Hematopoietic multipotent progenitor cell (in vitro differentiated cells): ENCODE measurements at regions not wholly inside any gene's neighbourhood (a gene's known extent, or its start where the extent isn't known, plus 50 kb on each side); places are given as distances from the start of the nearest gene placed in this dataset.

Experiments used
- DNase-seq, 3 donors: peaks; one replicate each; pipeline ENCODE4 v3.0.0-alpha.2; 2011 to 2015; ENCODE audit warnings: low read depth in 2 of 3, low spot score in 2 of 3

DNA sequence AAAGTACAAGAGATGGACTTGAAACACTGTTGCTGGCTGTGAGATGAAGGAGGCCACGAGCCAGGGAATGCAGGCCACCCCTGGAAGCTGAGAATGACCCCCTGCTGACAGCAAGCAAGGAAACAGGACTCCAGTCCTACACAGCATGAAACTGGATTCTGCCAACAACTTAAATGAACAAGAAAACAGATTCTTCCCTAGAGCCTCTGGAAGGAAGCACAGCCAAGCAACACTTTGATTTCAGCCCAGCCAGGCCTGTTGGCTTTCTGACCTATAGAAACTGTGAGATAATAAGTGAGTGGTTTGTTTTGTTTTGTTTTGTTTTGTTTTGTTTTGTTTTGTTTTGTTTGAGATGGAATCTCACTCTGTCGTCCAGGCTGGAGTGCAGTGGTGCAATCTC, 105.3 kb upstream of the CACNA1A start:
- no peak for DNase-seq

DNA sequence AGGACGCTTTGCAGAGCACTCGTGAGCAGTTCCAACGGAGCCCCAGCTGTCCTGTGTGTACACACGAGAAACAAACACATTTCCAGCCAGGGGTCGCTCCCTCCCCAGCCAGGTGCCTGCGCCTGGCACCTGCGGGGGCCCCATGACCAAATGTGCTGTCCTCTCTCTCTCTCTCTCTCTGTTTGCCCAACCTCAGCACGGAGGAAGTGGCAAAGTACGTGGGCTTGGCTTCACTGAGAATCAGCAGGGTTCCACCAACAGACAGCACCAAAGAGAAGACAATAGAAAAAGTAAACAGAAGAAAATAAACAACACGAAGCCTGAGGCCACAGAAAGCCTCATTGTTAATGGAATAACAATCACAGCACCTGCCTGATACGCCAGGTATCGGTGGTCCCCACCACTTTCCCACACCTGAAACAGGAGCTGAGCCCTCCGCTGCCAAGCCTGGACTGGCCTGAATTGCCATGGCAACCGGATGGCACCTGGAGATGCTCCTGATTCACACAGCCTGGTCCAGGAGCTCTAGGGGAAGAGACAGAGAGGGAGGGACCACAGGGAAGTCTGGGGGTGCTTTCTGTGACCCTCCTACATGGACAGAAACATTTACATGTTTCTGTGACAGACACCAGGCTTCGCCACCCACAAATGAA, 103.9 kb upstream of the CACNA1A start:
- peak in 1 of 3 donors; percentile 9 for DNase-seq

DNA sequence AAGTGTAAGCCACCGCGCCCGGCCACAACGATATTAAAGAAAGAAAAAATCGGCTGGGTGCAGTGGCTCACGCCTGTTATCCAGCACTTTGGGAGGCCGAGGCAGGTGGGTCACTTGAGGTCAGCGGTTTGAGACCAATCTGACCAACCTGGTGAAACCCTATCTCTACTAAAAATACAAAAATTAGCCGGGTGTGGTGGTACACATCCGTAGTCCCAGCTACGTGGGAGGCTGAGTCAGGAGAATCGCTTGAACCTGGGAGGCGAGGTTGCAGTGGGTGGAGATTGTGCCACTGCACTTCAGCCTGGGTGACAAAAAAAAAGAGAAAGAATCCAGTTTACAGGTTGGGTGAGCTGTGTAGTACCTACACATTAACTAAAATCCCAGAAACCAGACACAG, 99.9 kb upstream of the CACNA1A start:
- no peak for DNase-seq

DNA sequence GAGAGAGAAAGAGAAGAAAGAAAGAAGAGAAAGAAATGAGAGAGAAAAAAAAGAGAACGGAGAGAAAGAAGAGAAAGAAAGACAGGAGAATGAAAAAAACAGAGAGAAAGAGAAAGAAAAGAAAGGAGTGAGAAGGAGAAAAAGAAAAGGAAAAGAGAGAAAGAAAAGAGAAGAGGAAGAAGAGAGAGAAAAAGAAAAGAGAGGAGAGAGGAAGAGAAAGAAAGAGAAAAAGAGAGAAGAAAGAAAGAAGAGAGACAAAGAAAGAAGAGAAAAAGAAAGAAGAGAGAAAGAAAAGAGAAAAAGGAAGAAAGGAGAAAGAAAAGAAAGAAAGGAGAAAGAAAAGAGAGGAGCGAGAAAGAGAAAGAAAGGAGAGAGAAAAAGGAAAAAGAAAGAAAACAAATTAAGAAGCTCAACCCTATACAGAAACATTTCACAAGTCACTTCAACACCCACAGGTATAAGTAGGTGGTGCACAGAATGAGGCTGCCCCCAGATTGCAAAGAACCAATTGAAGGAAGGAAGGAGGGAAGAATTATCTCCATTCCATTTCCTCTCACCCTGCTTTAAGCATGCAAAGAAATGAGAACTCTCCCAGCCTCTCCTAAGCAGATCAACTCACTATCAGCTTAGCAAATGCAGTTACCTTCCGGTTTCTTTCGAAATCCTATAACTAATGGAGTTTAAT, 98.8 kb upstream of the CACNA1A start:
- DNase-seq, result peak in 1 of 3 donors; percentile 7

DNA sequence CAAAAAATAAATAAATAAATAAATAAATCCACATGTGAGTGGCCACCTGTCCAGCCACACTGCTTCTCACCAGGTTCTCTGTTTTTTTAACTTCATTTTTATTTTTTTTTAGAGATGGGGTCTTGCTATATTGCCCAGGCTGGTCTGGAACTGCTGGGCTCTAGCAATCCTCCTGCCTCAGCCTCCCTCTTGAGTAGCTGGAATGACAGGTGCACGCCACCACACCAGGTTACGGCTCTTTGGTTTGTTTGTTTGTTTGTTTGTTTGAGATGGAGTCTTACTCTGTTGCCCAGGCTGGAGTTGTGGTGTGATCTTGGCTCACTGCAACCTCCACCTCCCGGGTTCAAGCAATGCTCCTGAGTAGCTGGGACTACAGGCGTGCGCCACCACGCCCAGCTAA, 94.5 kb upstream of the CACNA1A start:
- DNase-seq, result no peak

DNA sequence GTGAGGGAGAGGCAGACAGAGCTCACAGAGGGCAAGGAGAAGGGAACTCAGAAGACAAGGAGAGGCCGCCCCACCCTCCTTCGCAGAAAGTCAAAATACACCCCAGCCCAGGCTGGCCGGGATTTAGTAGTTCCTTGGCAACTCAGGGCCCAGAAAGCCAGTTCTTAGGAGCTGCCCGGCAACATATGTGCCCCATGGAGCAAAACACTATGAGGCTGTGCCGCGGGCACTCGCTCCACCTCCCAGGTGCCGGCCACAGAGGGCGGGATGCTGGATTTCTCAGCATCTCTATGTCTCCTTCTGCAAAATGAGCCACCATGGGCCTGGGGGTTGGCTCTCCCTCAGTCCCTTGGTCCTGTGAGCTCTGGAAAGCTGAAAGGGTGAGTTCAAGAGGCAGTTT, 93.8 kb upstream of the CACNA1A start:
- DNase-seq, result no peak

DNA sequence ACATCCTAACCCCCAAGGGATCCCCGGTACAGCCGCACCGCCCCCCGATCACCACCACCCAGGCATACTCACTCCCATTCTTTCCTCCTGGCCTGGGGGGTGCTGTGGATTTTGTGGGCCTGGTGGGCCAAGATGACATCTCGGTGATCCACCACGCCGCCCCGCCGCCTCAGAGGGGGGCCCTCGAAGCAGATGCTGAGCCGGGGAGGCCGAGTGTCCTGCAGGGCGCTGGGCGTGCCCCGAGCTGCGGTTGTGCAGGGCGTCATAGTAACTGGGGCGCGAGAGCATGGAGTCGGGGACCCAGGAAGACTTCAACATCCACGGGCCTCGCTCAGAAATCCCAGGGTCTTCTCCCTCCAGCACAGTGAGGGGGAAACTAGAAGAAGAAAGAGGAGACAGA, 93.4 kb upstream of the CACNA1A start:
- no peak for DNase-seq

DNA sequence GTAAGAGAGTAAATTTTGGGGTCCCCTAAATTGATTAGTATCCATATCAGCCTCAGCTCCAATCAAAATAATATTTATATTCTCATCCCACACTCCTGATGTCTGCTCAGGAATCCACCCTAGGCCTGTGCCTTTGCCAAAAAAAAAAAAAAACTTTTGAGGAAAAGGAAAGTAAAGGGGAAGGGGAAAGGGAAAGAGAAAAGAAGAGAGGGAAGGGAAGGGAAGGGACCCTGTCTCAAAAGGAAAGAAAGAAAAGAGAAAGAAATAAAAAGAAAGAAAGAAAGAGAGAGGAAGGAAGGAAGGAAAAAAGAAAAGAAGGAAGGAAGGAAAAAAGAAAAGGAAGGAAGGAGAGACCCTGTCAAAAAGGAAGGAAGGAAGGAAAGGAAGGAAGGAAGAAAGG, 91.8 kb upstream of the CACNA1A start:
- DNase-seq, result no peak

DNA sequence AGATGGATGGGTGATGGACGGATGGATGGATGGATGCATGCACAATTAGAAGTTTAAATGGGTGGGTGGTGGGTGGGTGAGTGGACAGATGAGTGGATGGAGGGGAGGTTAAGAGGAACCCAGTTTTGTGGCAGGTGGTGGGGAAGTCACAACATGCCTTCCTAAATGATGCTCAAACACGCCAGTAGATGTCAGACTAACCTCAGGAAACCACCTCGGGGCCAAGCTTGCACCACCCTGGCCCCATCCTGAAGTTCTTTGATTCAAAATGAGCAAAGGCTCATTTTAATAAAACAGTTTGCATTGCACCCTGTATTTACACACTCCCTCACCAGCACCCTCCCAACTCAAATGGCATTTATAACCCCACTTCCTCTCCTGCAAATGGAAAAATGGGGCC, 91.4 kb upstream of the CACNA1A start:
- peak; percentile 18 to 88 (median 67) for DNase-seq

DNA sequence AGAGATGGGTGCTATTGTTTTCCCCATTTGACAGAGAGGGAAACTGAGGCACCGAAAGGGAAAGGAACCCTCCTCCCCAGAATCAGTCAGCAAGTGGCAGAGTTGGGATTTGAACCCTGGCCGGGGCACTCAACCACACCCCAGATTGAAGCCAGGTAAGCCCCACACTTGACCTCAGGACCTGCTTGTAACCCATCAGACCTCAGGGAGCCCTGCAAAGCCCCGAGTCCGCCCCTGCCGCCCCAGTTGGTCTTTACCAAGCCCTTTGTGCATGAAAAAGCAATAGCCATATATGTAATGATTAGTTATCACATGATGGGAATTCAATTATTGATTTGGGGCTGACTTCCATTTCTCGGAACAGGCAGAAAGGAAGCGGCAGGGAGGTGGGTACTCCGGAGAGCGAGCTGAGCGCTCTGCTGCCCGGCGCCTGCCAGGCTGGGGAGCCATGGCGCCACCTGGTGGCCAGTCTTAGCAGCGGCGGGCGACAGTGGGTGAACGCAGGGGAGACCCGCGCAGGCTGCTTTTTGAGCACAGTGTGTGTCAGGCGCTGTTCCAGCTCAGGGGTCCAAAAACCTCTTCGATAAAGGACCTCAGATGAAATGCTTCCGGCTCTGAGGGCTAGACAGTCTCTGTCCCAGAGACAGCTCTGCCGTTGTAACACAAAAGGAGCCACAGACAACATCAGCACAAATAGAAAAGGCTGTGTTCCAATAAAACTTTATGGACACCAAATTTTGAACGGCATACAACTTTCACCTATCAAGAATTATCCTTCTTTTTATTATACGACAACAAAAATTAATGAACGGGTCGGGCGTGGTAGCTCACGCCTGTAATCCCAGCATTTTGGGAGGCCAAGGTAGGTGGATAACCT, 82.9 kb upstream of the CACNA1A start:
- DNase-seq, result peak; percentile 65 to 82 (median 71)

DNA sequence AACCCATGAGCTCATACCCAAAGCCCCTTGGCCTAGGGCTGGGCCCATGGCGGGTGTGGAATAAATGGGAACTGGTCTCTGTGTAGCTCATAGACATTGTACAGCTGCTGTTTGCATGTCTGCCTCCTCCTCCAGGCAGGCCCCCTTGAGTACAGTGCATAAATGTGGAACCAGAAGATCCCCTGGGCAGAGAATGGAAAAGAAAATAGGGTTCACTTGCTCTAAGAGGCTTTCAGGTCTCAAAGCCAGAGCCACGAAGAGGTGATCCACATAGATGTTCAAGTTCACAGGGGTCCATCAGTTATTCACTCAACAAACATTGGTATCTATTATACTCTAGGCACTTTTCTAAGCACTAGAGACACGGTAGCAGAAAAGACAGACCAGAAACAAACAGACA, 79.2 kb upstream of the CACNA1A start:
- no peak for DNase-seq

DNA sequence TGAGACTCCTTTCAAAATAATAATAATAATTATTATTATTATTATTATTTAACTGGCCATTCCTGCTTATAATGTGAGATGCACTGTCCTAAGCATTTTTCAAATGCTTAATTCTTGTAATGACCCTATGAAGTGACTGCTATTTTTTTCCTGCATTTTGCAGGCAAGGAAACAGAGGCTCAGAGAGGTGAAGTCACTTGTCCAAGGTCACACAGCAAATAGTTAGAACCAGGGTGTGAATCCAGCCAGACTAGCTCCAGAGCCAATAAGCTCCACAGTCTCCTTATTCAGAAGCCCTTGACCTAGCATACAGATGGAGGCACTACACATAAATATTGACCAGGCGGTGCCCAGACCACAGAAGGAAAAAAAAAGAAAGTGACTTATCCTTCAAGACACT, 77.5 kb upstream of the CACNA1A start:
- no peak for DNase-seq

DNA sequence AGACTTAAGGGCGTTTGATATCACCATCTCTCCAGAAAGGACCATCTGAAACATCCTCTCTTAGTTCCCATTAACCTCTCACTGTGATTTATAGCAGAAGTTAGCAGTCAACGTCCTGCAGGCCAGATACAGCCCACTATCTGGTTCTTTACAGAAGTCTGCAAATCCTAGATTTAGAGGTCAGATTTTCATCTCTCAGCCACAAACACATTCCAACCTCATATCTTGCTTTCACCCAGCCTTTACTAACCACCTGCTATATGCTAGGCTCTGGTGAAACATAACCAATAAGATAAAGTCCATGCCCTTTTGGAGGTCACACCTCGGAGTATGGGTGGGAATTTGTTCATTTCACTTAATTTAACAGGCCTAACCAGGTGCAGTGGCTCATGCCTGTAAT, 76.8 kb upstream of the CACNA1A start:
- peak in 2 of 3 donors; percentile 23 to 50 for DNase-seq

DNA sequence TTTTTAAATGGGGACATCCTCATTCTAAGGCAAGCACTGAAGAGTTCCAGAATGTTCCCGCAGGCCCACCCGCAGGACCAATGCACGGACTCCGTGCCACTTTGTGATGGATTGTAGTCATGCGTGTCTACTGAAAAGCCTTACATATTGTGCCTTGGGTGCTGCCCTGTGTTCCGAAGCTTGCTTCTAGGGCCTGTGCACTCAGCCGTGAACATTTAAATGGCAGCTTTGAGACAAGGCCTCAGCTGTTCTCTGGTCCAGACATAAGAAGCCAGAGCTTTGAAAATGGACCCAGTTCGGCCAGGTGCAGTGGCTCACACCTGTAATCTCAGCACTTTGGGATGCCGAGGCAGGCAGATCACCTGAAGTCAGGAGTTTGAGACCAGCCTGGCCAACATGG, 75.3 kb upstream of the CACNA1A start:
- DNase-seq, result no peak

DNA sequence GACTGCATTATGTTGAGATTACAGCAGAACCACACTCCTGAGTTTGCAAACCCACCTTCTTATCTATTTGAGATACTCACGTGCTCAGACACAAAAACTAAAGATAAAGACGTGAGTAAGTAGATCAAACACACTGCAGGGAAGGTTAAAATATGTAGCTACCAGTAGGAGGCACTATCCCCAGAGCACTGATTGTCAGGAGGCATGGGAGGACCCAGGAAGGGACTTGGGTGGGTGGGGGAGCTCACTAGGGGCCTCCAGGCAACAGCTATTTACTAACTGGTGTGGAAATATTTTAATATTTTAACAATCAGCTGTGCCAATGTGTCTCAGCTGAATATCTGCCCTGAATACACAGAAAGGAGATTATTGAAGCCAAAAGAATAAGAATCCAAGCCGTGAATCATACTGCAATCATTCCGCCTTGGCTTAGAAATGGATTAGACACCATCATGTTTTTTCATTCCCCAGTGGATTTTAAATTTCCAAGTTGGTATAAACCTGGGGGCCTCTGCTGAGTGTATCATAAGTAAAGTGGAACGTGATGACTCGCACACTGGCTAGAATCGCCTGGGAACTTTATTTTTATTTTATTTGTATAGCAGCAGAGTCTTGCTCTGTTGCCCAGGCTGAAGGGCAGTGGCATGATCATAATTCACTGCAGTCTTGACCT, 73.2 kb upstream of the CACNA1A start:
- DNase-seq, result no peak

DNA sequence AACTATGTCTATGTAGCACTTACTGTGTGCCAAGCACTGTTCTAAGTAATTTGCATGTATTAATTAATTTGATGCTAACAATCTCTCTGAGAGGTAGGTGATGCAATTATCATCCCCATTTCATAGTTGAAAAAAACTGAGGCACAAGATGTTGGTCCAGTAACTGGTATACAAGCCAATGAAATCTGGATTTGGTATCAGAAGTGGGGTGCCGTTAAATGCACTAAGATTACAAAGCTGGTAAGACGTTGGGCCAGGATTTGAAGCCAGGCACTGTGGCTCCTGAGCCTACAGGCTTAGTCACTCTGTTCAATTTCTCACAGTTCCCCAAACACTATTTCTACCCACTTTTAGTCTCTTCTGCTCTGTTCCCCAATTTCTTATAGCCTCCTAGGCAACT, 70.4 kb upstream of the CACNA1A start:
- DNase-seq, result no peak

DNA sequence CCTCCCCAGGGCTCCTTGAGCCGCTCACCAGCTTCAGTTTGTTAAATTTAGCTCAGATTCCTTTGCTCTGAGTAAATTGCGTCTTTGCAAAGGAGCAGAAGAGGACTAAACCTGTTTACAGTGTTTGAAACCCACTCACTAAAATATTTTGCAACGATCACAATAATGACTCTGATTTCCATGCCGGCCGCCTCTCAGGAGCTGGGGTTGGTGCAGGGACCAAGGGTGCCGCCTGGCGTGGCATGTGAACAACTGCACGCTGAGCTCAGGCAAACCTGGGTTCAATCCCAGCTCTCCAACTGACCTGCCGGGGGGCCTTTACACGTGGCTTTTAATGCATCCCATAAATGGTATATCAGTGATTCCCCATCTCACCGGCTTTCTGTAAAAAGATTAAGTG, 68.7 kb upstream of the CACNA1A start:
- DNase-seq, result peak in 1 of 3 donors; percentile 7

DNA sequence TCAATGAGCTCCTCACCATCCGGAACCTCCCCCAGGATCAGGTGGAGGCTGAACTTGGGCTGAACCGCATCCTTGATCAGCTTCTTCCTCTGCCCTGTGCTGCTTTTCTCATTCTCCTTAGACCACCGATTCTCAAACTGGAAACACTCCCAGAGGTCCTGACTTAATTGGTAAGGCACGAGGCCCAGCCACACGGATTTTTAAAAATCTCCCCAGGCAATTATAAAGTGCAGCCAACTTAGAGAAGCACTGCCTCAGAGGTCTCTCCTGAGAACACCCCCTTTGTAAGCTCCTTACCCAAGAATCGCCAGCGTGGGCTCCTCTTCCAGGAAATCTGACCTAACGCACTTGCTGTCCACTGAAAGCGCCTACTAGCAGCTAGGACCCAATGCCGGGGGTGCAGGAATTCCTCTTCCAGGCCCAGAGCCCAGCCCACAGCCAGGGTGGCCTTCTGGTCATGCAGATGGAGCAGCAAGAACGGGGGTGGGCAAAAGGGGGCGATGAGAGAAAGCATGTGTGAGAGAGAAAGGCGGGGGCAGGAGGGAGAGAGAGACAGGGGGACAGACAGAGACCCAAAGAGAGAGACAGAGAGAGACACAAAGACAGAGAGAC, 66.9 kb upstream of the CACNA1A start:
- no peak for DNase-seq

DNA sequence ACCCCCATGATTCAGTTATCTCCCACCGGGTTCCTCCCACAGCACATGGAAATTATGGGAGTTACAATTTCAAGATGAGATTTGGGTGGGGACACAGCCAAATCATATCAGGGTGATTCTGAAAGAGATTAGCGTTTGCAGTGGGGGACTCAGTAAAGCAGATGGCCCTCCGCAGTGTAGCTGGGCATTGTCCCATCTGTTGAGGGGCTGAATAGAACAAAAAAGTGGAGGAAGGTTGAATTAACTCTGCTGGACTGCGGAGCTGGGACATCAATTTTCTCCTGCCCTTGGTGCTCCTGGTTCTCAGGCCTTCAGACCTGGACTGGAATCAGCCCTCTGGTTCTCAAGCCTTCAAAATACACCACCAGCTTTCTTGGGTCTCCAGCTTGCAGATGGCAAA, 55.2 kb upstream of the CACNA1A start:
- DNase-seq, result no peak

DNA sequence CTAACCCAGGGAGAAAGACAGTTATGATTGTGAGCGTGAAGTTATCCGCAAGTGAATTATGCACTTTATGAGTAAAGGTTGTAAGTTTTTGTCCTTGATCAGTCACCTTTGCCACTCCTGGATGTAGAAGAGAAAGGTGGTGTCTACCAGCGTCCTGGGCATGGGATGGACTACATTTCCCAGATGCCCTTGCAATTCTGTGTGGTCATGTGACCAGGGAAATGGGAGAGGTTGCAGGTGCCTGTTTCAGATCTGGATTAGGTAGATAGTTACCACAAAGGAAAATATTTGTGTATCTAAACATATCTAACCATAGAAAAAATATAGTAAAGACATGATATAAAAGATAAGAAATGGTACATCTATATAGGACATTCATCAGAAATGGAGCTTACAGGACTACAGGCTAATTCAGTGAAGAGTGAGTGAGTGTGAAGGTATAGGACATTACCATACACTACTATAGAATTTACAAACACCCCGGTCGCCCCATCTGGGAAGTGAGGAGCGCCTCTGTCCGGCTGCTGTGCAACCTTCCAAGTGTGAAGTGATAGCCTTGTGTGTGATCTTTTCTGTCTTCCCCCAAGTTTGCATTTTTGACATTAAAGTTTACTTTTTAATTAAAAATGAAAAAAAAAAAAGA, 51.6 kb upstream of the CACNA1A start:
- no peak for DNase-seq
